Fibroblast of mammary gland (primary cell): ENCODE measurements at regions not wholly inside any gene's neighbourhood (a gene's known extent, or its start where the extent isn't known, plus 50 kb on each side); places are given as distances from the start of the nearest gene placed in this dataset.

Experiments used
- DNase-seq: peaks from one replicate; pipeline ENCODE4 v3.0.0-alpha.2; 2010; ENCODE audit warnings: low read depth
- H3K4me3 ChIP-seq: 2 replicates; pipeline ENCODE4 v1.5.1; 2011; ENCODE audit warnings: low read depth, mild to moderate bottlenecking, low read length, moderate library complexity; ENCODE audit not compliant: control insufficient read depth
- CTCF ChIP-seq: conservative IDR thresholded peaks from 2 replicates; pipeline ENCODE4 v1.5.1; 2011; ENCODE audit warnings: low read depth, low read length, inconsistent platforms; ENCODE audit not compliant: control insufficient read depth, insufficient read depth

DNA sequence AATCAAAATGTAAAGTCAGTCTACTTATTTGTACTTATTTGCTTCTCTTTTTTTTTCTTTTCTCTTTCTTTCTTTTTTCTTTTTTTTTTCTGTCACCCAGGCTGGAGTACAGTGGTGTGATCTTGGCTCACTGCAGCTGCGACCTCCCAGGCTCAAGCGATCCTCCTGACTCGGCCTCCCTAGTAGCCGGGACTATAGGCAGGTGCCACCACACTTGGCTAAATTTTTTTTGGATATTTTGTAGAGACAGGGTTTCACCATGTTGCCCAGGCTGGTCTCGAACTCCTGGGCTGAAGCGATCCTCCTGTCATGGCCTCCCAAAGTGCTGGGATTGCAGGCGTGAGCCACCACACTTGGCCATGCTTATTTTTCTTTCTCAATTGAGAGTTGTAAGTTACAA is 98.8 kb upstream of the ZBTB40 start:
- no peak for DNase-seq
- H3K4me3 ChIP-seq, result no peak overlapping the region
- TF ChIP-seq CTCF, result no peak

- DNase-seq, result no peak
- no peak overlapping the region for H3K4me3 ChIP-seq
- no peak for TF ChIP-seq CTCF
Measured at GRCh38 chr1:22359427-22359826, 92.2 kb upstream of the ZBTB40 start.

GRCh38 chr1:22362626-22363402 is 88.8 kb upstream of the ZBTB40 start:
- no peak overlapping the region for H3K4me3 ChIP-seq
- no peak for TF ChIP-seq CTCF
- DNase-seq, result no peak

DNA sequence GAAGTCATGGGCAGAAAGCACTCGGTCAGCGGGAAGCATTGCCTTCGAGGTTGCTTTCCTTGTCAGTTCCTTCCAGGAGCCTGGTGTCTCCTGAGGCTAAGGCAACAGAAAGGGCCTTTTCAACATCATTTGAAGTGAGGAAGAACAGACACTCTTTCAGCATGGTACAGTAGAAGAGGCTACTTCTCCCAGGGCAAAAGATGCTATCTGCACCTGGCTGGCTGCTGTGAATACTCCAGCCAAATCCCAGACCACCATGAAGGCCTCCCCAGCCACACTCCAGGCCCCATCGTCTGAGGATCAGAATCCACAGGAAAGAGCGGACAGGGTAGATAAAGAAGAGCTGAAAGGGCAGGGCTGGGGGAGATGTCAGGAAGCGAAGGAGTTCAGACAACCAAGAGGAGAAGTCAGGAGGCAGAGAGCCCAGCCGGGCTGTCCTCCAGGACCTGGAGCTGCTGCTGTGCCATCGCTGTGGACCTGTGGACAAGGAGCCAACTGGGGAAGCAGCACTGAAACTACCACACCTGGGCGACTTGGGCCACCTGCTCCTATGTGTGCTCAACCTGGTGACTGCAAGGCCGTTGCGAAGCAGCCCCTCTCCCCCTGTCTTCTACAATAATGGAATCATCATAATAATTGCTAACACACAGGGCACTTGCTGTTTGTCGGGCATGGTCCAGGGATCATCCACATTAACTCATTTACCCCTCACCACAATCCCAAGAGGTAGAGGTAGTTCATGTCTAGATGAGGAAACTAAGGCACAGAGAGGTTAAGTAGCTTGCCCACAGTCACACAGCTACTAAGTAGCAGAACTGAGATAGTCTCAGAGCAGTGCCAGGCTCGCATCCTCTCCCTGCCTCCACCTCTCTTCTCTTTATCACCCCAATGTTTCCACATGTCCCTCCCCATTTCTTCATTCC is 88.0 kb upstream of the ZBTB40 start:
- no peak for TF ChIP-seq CTCF
- no peak for DNase-seq

DNA sequence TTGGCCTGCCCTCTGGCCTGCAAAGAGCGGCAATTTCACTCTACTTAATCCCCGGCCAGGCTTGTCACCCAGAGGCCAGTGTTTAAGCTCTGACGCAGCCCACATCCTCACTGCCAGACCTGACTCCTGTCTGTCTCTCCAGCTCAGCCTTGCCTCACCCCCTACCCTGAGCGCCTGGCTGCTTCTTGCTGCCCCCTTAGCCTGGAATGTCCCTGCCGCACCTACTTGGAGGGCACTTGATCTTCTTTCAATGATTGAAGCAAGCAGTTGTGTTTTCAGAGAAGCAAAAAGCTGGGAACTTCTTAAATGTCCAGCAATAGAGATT is 87.4 kb upstream of the ZBTB40 start:
- no peak for TF ChIP-seq CTCF
- DNase-seq, result no peak

More for the DNA sequence above, 88.0 kb upstream of the ZBTB40 start:
- no peak overlapping the region for H3K4me3 ChIP-seq

DNA sequence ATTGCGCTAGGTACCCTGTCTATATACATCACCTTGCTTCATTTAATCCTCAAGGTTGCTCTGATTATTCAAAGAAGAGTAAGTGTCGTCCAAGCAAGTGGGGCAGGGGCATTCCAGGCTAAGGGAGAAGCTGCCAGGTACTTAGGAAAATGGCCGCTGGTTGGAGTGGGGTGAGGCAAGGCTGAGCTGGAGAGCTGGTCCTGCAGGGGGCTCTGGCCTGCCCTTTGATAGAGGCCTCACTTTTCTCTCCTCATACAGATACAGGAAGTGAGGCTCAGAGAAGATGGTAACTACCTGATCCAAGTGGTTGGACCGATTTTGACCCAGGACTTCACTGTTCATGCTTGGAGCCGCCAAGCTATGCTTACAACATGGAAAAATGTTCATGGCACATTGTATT is 86.9 kb upstream of the ZBTB40 start:
- TF ChIP-seq CTCF, result no peak
- no peak for DNase-seq
- H3K4me3 ChIP-seq, result no peak overlapping the region

More for the DNA sequence above, 87.4 kb upstream of the ZBTB40 start:
- no peak overlapping the region for H3K4me3 ChIP-seq
